IPS-15b (cell line): ENCODE measurements at regions not wholly inside any gene's neighbourhood (a gene's known extent, or its start where the extent isn't known, plus 50 kb on each side); places are given as distances from the start of the nearest gene placed in this dataset.

ENCODE experiments used
- H3K27me3 ChIP-seq: one replicate; pipeline ENCODE4 v1.6.1; 2013; ENCODE audit warnings: low read length; ENCODE audit not compliant: control insufficient read depth, insufficient read depth
- H3K36me3 ChIP-seq: one replicate; pipeline ENCODE4 v1.6.1; 2013; ENCODE audit warnings: low read length; ENCODE audit not compliant: control insufficient read depth, insufficient read depth
- H3K4me1 ChIP-seq: one replicate; pipeline ENCODE4 v1.6.1; 2013; ENCODE audit warnings: mild to moderate bottlenecking, low read length; ENCODE audit not compliant: control insufficient read depth, insufficient read depth
- H3K4me3 ChIP-seq: one replicate; pipeline ENCODE4 v1.5.1; 2013; ENCODE audit warnings: low read depth, low read length
- H3K9ac ChIP-seq: one replicate; pipeline ENCODE4 v1.6.1; 2013; ENCODE audit warnings: low read depth, mild to moderate bottlenecking, low read length
- H3K9me3 ChIP-seq: one replicate; pipeline ENCODE4 v1.6.1; 2013; ENCODE audit warnings: mild to moderate bottlenecking, low read length; ENCODE audit not compliant: control insufficient read depth, insufficient read depth

DNA sequence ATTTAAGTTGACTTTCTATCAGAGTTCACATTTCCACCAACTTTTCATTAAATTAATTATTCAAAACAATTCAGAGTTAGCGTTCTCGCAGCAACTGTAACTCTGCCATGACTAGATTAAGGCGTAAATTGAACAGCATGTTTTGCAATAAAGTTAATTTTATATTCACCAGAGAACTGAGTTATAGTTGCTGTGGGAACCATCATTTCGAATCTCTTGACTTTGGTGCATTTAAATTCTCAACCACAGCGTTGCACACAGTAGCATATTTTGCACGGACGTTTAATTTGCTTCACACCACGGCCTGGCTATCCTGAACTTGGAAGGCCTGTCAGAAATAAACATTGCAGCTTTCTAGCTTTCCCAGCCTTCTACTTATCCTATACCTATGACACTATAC, 144.3 kb upstream of the WWC1 start:
- no peaks in the 10 kb centered on the region for H3K4me1 ChIP-seq
- H3K9ac ChIP-seq, result no peak overlapping the region
- no peak overlapping the region for H3K4me3 ChIP-seq
- no peaks in the 10 kb centered on the region for H3K9me3 ChIP-seq
- H3K27me3 ChIP-seq, result no peaks in the 10 kb centered on the region
- no peaks in the 10 kb centered on the region for H3K36me3 ChIP-seq

DNA sequence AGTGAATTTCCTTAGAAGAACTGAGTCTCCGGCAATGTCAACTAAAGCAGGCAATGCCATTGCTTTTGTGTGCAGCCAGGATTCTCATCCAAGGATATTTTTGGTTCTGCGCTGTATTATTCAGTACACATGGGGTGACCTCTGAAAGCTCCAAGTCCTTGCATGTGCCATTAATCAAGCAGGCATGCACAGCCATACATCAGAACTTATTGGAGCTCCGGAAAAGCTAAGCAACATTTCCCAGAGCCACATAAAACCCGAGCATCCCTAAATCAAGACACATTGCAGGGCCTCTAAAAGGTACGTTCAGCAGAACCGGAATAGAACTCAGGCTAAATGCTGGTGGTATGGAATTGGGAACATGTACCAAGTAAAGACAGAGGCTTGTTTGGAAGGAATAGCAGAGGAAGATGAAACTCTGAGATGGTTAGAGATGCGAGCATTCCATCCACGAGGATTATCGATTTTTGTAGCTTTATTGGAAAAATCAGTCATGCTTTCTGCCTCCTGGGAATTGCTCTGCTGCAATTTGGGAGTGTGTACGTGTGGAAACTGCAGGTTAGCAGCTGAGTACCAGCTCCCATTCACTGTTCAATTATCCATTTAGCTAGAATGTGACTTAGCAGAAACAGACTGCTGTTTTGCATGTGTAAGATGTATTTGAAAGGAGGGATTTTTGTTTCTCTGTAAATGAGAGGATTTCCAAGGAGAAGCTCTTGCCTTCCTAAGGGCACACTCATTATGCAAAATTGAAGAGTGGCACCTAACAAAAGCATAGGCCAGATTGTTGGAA, 143.7 kb upstream of the WWC1 start:
- Histone ChIP-seq H3K27me3 (no peaks in the 10 kb centered on the region), H3K9ac (no peak overlapping the region), H3K36me3 (no peaks in the 10 kb centered on the region), H3K4me1 (no peaks in the 10 kb centered on the region), H3K4me3 (no peak overlapping the region), H3K9me3 (no peaks in the 10 kb centered on the region)

DNA sequence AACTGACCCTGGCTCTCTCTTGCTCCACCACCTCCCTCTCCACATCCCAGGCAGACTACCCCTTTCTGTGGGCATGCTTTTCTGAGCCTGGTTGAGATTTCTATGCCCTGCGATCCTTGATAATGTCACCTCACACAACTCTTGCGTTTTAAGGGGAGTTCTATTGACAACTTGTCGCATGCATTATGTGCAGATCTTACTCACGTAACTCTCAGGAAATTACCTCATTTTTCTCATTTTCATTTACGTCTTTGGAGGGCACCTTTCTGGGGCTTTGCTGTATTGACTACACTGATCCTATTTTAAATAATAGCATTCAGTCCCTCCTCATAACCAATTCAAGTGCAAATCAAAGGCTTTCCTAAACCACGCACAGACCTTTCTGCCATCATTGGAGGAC, 140.4 kb upstream of the WWC1 start:
- H3K9ac ChIP-seq, result no peak overlapping the region
- H3K9me3 ChIP-seq, result no peaks in the 10 kb centered on the region
- H3K36me3 ChIP-seq, result no peaks in the 10 kb centered on the region
- H3K4me3 ChIP-seq, result no peak overlapping the region
- no peaks in the 10 kb centered on the region for H3K27me3 ChIP-seq
- H3K4me1 ChIP-seq, result no peaks in the 10 kb centered on the region

DNA sequence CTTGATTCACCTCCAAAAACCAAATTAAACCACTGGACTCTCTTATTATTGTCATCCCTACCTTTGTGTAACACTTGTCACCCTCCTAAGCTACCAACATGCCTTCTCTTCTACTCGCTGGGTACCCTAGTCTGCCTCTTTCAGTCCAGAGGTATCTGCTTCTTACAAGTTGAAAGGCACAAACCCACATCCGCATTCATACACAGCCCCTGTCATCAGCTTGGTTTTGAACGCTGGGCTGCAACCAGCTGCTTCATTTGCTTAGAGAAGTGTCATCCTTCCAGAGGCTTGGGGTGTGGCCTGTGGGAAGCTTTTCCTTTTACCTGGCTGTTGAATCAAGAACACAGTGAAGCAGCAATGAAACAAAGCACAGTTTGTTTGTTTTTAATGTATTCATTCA, 138.8 kb upstream of the WWC1 start:
- no peaks in the 10 kb centered on the region for H3K36me3 ChIP-seq
- no peaks in the 10 kb centered on the region for H3K4me1 ChIP-seq
- H3K27me3 ChIP-seq, result no peaks in the 10 kb centered on the region
- no peak overlapping the region for H3K4me3 ChIP-seq
- no peaks in the 10 kb centered on the region for H3K9me3 ChIP-seq
- no peak overlapping the region for H3K9ac ChIP-seq

DNA sequence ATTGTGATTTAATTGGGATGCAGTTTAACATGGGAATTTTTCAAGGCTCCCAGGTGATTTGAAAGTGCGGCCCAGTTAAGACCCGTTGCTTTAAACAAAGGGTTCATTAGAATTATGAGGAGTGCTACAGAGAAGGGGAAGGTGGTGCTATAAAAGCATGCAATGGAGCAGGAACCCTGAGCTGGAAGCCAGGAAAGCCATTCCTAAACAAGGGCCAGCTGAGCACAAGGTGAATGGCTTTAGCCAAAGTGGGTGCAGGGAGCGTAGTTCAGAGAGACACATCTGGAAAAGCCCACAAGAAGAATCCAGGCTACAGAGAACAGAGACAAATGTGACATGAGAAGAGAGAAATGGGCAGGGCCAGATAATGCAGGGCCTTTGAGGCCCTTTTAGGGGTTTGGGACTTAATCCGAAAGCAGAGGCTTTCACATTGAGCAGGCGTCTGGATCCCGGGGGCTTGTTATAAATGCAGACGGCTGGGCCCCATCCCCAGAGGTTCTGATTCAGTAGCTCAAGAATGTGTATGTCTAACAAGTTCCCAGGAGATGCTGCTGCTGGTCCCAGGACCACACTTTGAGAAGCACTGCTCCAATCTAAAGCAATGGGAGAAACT, 138.1 kb upstream of the WWC1 start:
- H3K27me3 ChIP-seq, result no peaks in the 10 kb centered on the region
- no peaks in the 10 kb centered on the region for H3K9me3 ChIP-seq
- H3K4me1 ChIP-seq, result no peaks in the 10 kb centered on the region
- no peak overlapping the region for H3K4me3 ChIP-seq
- no peak overlapping the region for H3K9ac ChIP-seq
- no peaks in the 10 kb centered on the region for H3K36me3 ChIP-seq

DNA sequence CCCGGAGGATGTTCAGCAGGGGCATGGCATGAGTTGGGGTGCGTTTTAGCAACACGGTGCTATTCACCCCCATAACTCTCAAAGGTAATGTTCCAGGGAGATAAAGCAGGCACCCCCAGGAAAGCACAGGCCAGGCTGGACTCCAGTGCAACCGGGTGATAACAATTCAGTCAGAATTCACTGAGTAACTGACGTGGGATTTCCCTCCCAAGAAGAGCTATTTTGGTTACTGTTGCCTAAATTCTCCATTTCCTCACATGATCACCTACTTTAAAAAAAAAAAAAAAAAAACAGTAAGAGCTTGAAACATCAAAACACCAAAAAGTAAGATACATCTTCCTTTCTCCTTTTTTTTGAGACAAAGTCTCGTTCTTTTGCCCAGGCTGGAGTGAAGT, 137.6 kb upstream of the WWC1 start:
- H3K4me1 ChIP-seq, result no peaks in the 10 kb centered on the region
- no peak overlapping the region for H3K9ac ChIP-seq
- H3K4me3 ChIP-seq, result no peak overlapping the region
- no peaks in the 10 kb centered on the region for H3K9me3 ChIP-seq
- H3K36me3 ChIP-seq, result no peaks in the 10 kb centered on the region
- no peaks in the 10 kb centered on the region for H3K27me3 ChIP-seq

DNA sequence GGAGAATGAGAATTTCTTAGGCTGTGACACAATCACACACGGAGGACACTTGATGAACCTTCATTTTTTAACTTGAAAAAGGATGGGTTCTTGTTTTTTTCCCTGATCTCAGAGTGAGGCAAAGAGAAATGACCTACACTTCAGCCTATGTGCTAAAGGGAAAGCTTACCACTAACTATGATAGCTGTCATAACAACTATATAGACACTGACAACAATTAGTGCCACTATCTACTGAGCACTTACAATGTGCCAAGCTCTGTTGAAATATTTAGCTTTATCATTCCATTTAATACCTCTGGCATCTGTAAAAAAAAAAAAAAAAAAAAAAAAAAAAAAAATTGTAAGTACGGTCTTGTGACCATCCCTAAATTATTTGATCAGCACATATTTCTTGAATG, 135.9 kb upstream of the WWC1 start:
- Histone ChIP-seq H3K36me3 (no peaks in the 10 kb centered on the region), H3K4me3 (no peak overlapping the region), H3K9me3 (no peaks in the 10 kb centered on the region), H3K9ac (no peak overlapping the region), H3K4me1 (no peaks in the 10 kb centered on the region), H3K27me3 (no peaks in the 10 kb centered on the region)

DNA sequence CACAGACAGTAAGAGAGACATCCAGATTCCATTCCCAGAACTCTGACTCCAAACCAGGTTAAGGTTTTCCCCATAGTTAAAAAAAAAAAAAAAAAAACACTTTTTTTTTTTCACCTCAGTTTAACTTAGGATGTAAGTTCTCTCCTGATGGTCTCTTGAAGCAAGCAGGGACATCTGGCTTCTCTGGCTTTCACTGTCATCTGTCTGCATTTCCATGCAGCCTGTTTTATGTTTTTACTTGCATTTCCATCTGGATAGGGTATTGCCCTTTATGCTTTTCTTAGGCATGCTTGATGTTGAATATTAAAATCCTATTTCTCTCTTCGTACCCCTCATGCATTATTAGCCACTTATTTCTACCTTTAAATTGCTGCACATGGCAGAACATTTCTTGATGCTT, 135.3 kb upstream of the WWC1 start:
- no peaks in the 10 kb centered on the region for H3K36me3 ChIP-seq
- no peaks in the 10 kb centered on the region for H3K27me3 ChIP-seq
- H3K9me3 ChIP-seq, result no peaks in the 10 kb centered on the region
- H3K9ac ChIP-seq, result no peak overlapping the region
- no peak overlapping the region for H3K4me3 ChIP-seq
- no peaks in the 10 kb centered on the region for H3K4me1 ChIP-seq

DNA sequence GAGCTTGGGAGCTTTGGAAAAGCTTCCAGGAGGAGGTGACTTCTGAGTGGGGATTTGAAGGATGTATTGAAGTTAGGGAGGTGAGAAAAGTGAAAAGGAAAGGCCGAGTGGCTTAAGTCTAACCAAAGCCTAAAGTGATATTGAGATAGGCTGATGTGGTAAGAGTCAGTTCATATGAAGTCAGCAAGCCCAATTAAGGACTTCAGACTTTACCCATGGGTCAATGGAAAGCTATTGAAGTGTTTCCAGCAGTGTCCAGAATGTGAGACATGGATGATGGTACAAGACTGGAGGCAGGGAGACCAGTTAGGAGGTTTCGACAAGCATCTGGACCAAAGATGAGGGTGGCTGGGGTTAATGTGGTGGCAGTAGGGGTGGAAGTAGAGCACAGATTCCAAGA, 134.3 kb upstream of the WWC1 start:
- H3K9ac ChIP-seq, result no peak overlapping the region
- no peaks in the 10 kb centered on the region for H3K4me1 ChIP-seq
- no peak overlapping the region for H3K4me3 ChIP-seq
- no peaks in the 10 kb centered on the region for H3K9me3 ChIP-seq
- H3K36me3 ChIP-seq, result no peaks in the 10 kb centered on the region
- no peaks in the 10 kb centered on the region for H3K27me3 ChIP-seq

DNA sequence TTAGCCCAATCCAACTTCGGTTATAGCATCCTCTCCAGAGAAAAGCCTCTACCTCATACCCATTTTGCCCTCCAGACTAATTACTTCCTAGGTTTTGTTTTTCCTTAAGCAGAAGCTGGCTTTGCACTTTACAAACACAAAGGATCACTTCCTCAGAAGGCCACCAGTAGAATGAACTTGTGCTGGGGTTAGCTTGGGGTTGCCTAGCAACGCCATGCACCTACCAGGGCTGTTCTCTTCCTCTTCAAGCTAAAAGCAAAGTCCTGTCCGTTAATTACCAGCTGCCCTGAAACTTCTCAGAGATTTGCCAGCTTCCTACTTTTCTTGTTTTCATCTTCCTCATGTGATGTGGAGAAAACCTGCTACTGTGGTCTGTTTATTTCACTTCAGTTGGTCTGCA, 132.0 kb upstream of the WWC1 start:
- Histone ChIP-seq H3K36me3 (no peaks in the 10 kb centered on the region), H3K4me3 (no peak overlapping the region), H3K4me1 (peaks cover 2% of the 10 kb centered on the region), H3K9ac (no peak overlapping the region), H3K27me3 (no peaks in the 10 kb centered on the region), H3K9me3 (no peaks in the 10 kb centered on the region)

DNA sequence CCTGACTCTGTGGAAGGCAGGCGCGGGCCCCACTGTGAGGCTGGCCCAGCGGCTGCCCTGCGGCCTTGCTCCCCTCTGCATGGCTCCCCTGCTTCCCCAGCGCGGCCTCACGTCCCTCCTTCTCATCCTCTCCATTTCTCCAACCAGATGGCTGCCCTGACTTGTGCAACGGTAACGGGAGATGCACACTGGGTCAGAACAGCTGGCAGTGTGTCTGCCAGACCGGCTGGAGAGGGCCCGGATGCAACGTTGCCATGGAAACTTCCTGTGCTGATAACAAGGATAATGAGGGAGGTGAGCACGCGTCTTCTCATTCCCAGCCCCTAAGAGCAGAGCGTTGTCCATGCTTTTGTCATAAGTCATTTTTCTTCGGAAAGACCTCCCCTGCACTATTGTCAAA, 129.0 kb upstream of the WWC1 start:
- Histone ChIP-seq H3K4me3 (no peak overlapping the region), H3K36me3 (no peaks in the 10 kb centered on the region), H3K9me3 (no peaks in the 10 kb centered on the region), H3K9ac (no peak overlapping the region), H3K4me1 (peaks cover 15% of the 10 kb centered on the region), H3K27me3 (no peaks in the 10 kb centered on the region)

DNA sequence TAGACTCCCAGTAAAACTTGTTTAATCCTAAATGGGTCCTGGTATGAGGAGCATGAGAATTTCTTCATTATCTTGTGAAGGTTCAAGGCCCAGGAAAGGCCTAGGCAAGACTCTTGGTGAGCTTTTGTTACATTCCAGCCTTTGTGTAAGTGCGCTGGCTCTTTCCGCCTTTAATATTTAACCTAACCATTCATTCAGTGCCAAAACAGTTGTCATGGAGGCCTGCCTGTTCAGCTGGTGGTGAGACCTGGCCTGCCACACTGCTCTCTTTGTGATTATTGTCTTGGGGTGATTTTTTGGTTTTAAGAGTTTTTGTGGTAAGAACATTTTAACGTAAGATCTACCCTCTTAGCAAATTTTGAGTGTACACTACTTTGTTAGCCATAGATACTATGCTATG, 127.5 kb upstream of the WWC1 start:
- peaks cover 15% of the 10 kb centered on the region for H3K4me1 ChIP-seq
- H3K36me3 ChIP-seq, result no peaks in the 10 kb centered on the region

More for the DNA sequence above, 127.5 kb upstream of the WWC1 start:
- Histone ChIP-seq H3K27me3 (no peaks in the 10 kb centered on the region), H3K4me3 (no peak overlapping the region), H3K9me3 (no peaks in the 10 kb centered on the region), H3K9ac (no peak overlapping the region)
